PC-9 (cell line): ENCODE measurements at regions not wholly inside any gene's neighbourhood (a gene's known extent, or its start where the extent isn't known, plus 50 kb on each side); places are given as distances from the start of the nearest gene placed in this dataset.

Experiments
- BruUV-seq: library from RNA; stranded (reverse); fragments of 400-500 nt; replicated peaks from 2 replicates; lab custom pipeline; 2021; lab: Mats Ljungman, UMichigan
- CTCF ChIA-PET: fragments of 300-600 bp; sonication (Branson Sonifier 250); formaldehyde crosslinking; loops from one replicate; lab custom pipeline; 2022; ENCODE audit warnings: antibody characterized with exemption; lab: Charles Lee
- POLR2A ChIA-PET: fragments of 300-600 bp; sonication (Branson Sonifier 250); formaldehyde crosslinking; loops from one replicate; lab custom pipeline; 2022; ENCODE audit warnings: antibody characterized with exemption; ENCODE audit not compliant: unreplicated experiment; lab: Charles Lee
- DNase-seq, 2 experiments: peaks; one replicate each; pipeline versions ENCODE4 v3.0.0 to v3.0.0-alpha.2; 2015 to 2022; ENCODE audit warnings: mixed read lengths in 1 of 2
- H2AFZ ChIP-seq: fragments of 200-600 bp; sonication (generic); 2 replicates; pipeline ENCODE4 v1.8.1; 2017; ENCODE audit warnings: antibody characterized with exemption
- H3F3A ChIP-seq: fragments of 200-600 bp; sonication (generic); 2 replicates; pipeline ENCODE4 v1.8.1; 2017; ENCODE audit warnings: antibody characterized with exemption, mild to moderate bottlenecking, low read depth; ENCODE audit not compliant: insufficient read depth
- H3K27ac ChIP-seq: fragments of 200-600 bp; sonication (generic); 2 replicates; pipeline ENCODE4 v1.6.1; 2016; ENCODE audit warnings: mixed run types
- H3K27me3 ChIP-seq: fragments of 200-600 bp; sonication (generic); 2 replicates; pipeline ENCODE4 v1.6.1; 2016; ENCODE audit warnings: low read depth, mixed run types; ENCODE audit not compliant: insufficient read depth
- H3K36me3 ChIP-seq: fragments of 200-600 bp; sonication (generic); 2 replicates; pipeline ENCODE4 v1.6.1; 2016; ENCODE audit warnings: low read depth, mixed run types
- H3K4me1 ChIP-seq: fragments of 200-600 bp; sonication (generic); replicated peaks from 2 replicates; pipeline ENCODE4 v1.6.1; 2016; ENCODE audit warnings: mixed run types; ENCODE audit not compliant: insufficient read depth
- H3K4me2 ChIP-seq: fragments of 200-600 bp; sonication (generic); 2 replicates; pipeline ENCODE4 v1.6.1; 2017; ENCODE audit warnings: mixed run types
- H3K4me3 ChIP-seq: fragments of 200-600 bp; sonication (generic); 2 replicates; pipeline ENCODE4 v1.6.1; 2016; ENCODE audit warnings: mixed run types
- H3K79me2 ChIP-seq: fragments of 200-600 bp; sonication (generic); 2 replicates; pipeline ENCODE4 v1.6.1; 2017; ENCODE audit warnings: low read depth, mixed run types
- H3K9me2 ChIP-seq: fragments of 200-600 bp; sonication (generic); 2 replicates; pipeline ENCODE4 v1.8.1; 2017; ENCODE audit warnings: mild to moderate bottlenecking; ENCODE audit not compliant: insufficient read depth
- H3K9me3 ChIP-seq: fragments of 200-600 bp; sonication (generic); 2 replicates; pipeline ENCODE4 v1.8.1; 2016; ENCODE audit warnings: low read depth; ENCODE audit not compliant: insufficient read depth
- H4K20me1 ChIP-seq: fragments of 200-600 bp; sonication (generic); 2 replicates; pipeline ENCODE4 v1.8.1; 2017; ENCODE audit not compliant: insufficient read depth
- CTCF ChIP-seq: fragments of 200-600 bp; sonication (generic); conservative IDR thresholded peaks from 2 replicates; pipeline ENCODE4 v1.6.1; 2017; ENCODE audit warnings: mixed run types, antibody characterized with exemption, mild to moderate bottlenecking, moderate library complexity
- EZH2 ChIP-seq: fragments of 200-600 bp; sonication (generic); IDR thresholded peaks from 2 replicates; pipeline ENCODE4 v1.8.0; 2017; ENCODE audit warnings: antibody characterized with exemption, low read depth
- intact Hi-C: fragments of 100-400 bp; cut with micrococcal nuclease; formaldehyde crosslinking; loops from one replicate; pipeline ENCODE4 v1.10.0; 2022; ENCODE audit not compliant: unreplicated experiment

GRCh38 chr5:114948986-114949621, 220.6 kb downstream of the TRIM36 start:
- TF ChIP-seq CTCF, result no peak
- TF ChIP-seq EZH2, result no peak
- no peak for DNase-seq
- H3K79me2 ChIP-seq, result no peaks in the 10 kb centered on the region
- H3K27me3 ChIP-seq, result 0 out of 2 replicates have a peak, but pooled peaks cover 3% of the 10 kb centered on the region
- intact Hi-C loops, result no loop called here
- no peak overlapping the region for H3K4me3 ChIP-seq
- CTCF ChIA-PET, result no interaction called here
- no peak overlapping the region for H2AFZ ChIP-seq
- H3K9me2 ChIP-seq, result no peaks in the 10 kb centered on the region
- H3K27ac ChIP-seq, result no peak overlapping the region
- no peaks in the 10 kb centered on the region for H3F3A ChIP-seq
- H4K20me1 ChIP-seq, result no peaks in the 10 kb centered on the region
- no peaks in the 10 kb centered on the region for H3K9me3 ChIP-seq
- H3K4me2 ChIP-seq, result no peak overlapping the region
- no peaks in the 10 kb centered on the region for H3K36me3 ChIP-seq
- H3K4me1 ChIP-seq, result no peaks in the 10 kb centered on the region
- BruUV-seq, result no TSS peak
- POLR2A ChIA-PET, result no interaction called here

- Histone ChIP-seq H3K79me2 (no peaks in the 10 kb centered on the region), H2AFZ (no peak overlapping the region), H3K4me3 (no peak overlapping the region), H3K9me3 (no peaks in the 10 kb centered on the region), H3K27me3 (0 out of 2 replicates have a peak, but pooled peaks cover 3% of the 10 kb centered on the region), H3K4me2 (no peak overlapping the region), H3K27ac (no peak overlapping the region), H3K4me1 (no peaks in the 10 kb centered on the region), H3K36me3 (no peaks in the 10 kb centered on the region), H3F3A (no peaks in the 10 kb centered on the region), H3K9me2 (no peaks in the 10 kb centered on the region), H4K20me1 (no peaks in the 10 kb centered on the region)
- CTCF ChIA-PET, result no interaction called here
- POLR2A ChIA-PET, result no interaction called here
- BruUV-seq, result no TSS peak
- TF ChIP-seq CTCF (no peak), EZH2 (no peak)
- DNase-seq, result no peak
- intact Hi-C loops, result no loop called here
Measured at GRCh38 chr5:114948363-114948762, 221.3 kb downstream of the TRIM36 start.

- intact Hi-C loops, result no loop called here
- Histone ChIP-seq H3K4me3 (no peak overlapping the region), H3K9me2 (no peaks in the 10 kb centered on the region), H3F3A (no peaks in the 10 kb centered on the region), H3K9me3 (no peaks in the 10 kb centered on the region; the same call in 1 of the 2 replicates), H3K27ac (no peak overlapping the region), H4K20me1 (no peaks in the 10 kb centered on the region), H3K4me2 (no peak overlapping the region), H3K36me3 (no peaks in the 10 kb centered on the region), H3K27me3 (no peaks in the 10 kb centered on the region), H3K4me1 (no peaks in the 10 kb centered on the region), H2AFZ (no peak overlapping the region), H3K79me2 (no peaks in the 10 kb centered on the region)
- CTCF ChIA-PET, result no interaction called here
- no peak for DNase-seq
- TF ChIP-seq CTCF (no peak), EZH2 (no peak)
- POLR2A ChIA-PET, result no interaction called here
- BruUV-seq, result no TSS peak
Measured at GRCh38 chr5:114940709-114941108, 229.0 kb downstream of the TRIM36 start.
